HG03460 (cell line): ENCODE measurements at regions not wholly inside any gene's neighbourhood (a gene's known extent, or its start where the extent isn't known, plus 50 kb on each side); places are given as distances from the start of the nearest gene placed in this dataset.
"Not testable (repeated sequence)": the region's sequence is repeated elsewhere in the genome, so short reads cannot be mapped to it uniquely, and the experiment has no call there.

Source experiments
- ATAC-seq: cut with Tn5 transposase; IDR thresholded peaks from one replicate; pipeline ENCODE4 v1.9.1; 2021; ENCODE audit not compliant: unreplicated experiment

DNA sequence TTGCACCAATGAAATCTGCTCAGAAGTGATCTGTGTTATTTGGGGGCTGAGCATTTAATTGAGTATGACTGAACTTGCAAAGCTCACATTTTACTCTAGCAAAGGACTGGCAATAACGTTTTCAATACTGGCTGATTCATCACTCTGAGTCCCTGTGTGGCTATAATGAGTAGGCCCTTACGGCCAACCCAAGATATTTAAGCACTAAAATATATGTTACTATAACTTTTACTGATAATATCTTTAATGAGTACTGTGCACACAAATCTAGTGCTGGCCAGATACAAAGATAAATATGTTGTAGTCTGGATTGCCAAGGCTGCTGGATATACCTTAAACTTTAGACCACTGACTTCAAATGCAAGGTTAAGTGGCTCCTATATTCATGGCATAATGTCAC is 436.4 kb upstream of the KCNMB2 start:
- ATAC-seq, result no peak

DNA sequence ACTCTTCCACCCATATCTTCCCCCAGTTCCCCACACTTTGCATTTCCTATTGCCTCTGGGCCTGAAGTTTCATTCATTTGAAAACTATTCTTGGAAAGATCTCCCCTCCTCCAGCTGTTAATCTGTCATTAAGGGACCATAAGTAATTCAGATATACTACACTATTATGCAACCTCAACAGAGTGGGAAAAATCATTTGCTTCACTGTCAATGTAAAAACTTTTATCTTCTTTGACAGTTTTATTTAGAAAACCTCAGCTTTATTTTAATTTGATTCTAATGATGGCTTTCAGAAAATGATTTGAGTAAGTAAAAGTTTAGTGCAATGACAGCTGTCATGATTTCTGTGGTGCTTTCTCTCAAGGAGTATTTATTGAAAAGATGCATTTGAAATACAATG is 435.3 kb upstream of the KCNMB2 start:
- no peak for ATAC-seq

DNA sequence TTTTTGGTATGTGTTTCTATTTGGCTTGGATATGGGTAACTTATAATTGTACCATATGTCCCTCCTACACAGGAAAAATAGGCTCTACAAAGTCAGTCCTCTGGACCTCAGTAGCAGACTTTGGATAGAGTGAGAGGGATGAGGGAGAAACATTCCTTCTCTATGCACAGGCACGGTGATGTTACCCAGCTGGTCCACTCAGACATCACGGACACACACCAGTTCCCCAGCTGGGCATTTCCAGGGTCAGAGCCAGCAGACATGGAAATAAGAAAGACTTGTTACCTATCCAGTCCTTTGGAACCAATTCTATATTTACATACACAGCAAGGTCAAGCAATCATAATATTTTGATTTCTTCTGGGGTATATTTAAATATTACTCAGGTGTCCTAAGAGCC is 433.1 kb upstream of the KCNMB2 start:
- no peak for ATAC-seq

GRCh38 chr3:178107804-178108203 is 428.4 kb upstream of the KCNMB2 start:
- no peak for ATAC-seq

- ATAC-seq, result no peak
Observed at GRCh38 chr3:178109691-178110090, 426.5 kb upstream of the KCNMB2 start.

GRCh38 chr3:178112134-178112533 is 424.1 kb upstream of the KCNMB2 start:
- ATAC-seq, result no peak

GRCh38 chr3:178112552-178112951 is 423.7 kb upstream of the KCNMB2 start:
- not testable (repeated sequence) for ATAC-seq

DNA sequence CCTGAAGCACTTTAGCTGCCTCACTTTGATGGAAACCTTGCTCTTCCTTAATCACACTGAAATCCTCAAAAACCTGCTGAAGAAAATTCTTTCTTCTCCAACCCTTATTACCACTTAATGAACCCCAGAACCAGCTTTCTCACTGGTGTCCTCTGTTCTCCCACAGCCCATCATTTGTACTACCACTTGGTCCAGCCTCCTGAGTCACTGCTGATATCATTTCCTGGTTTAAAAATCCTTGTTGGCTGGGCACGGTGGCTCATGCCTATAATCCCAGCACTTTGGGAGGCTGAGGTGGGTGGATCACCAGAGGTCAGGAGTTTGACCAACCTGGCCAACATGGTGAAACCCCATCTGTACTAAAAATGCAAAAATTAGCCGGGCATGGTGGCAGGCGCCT is 418.6 kb upstream of the KCNMB2 start:
- ATAC-seq, result no peak

DNA sequence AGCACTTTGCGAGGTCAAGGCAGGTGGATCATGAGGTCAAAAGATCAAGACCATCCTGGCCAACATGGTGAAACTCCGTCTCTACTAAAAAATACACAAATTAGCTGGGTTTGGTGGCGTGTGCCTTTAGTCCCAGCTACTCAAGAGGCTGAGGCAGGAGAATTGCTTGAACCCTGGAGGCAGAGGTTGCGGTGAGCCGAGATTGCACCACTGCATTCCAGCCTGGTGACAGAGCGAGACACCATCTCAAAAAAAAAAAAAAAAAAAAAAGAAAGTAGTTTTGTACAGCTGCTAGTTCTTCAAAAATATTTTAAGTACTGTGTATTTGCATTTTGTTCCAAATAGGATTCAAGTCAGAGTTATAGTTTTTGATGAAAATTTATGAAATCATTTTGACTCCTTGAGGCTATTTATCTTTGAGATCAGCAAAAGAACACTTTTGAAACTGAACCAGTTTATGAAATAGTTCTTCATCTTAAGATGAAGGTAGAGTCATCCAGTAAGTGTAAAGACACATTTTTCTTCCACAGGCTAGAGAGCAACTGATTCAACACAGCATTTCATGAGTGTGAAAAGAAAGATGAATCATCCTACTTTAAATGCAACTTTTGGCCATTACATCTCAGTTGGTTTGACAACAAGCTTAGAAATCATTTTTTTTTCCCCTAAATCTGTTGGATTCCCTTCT is 416.5 kb upstream of the KCNMB2 start:
- ATAC-seq, result not testable (repeated sequence)

GRCh38 chr3:178120367-178120766 is 415.9 kb upstream of the KCNMB2 start:
- no peak for ATAC-seq

DNA sequence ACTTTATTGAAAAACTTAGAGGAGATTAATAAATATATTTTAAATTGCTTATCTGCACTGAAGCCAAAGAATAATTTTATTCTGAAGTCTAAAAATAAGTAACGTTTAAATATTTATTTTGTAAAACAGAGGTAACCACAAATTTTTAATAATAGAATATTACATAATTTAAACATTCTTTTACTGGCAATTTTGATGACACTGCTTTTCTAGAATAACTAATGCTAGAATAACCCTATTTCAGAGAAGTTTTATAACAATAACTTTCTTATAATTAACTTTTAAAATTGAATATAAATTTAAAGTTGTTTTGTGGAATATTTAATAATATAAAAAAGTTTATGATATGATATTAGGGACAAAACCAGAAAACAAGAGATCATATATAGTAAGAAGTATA is 409.6 kb upstream of the KCNMB2 start:
- no peak for ATAC-seq

DNA sequence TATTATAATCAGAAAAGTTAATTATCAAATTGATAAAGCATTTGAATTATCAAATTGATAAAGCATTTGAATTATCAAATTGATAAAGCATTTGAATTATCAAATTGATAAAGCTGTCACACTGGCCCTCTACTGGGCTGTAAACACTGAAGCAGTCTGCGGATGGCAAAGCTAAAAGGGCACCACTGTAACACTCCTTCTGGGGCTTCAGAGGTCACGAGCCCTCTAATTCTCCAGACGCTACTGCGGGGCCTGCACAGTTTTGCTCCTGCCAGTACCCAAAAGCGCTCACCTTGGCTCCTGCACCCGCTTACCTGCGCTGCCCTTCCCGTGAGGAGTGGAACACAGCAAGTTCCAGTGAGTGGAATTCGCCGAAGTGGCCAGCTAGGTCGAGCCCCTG is 409.0 kb upstream of the KCNMB2 start:
- ATAC-seq, result no peak

DNA sequence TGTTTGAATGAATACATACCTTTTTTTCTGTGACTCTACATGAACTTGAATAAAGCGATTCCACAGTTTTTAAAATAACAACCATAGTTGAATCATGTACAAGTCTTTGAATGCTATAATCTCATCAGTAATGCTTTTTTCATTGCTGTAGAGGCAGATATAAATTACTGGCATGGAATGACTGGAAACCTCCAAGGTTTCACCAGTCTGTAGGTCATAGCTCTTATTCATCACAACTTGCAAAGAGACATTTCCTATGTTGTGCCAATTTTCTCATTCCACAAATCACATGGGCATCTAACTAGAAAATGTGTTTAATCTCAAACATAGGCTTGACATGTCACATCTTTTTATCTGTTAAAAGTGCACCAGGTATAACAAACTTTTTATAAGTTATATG is 407.1 kb upstream of the KCNMB2 start:
- ATAC-seq, result no peak

GRCh38 chr3:178131801-178132200 is 404.4 kb upstream of the KCNMB2 start:
- ATAC-seq, result no peak

GRCh38 chr3:178137206-178137605 is 399.0 kb upstream of the KCNMB2 start:
- no peak for ATAC-seq

GRCh38 chr3:178137831-178138230 is 398.4 kb upstream of the KCNMB2 start:
- ATAC-seq, result no peak

DNA sequence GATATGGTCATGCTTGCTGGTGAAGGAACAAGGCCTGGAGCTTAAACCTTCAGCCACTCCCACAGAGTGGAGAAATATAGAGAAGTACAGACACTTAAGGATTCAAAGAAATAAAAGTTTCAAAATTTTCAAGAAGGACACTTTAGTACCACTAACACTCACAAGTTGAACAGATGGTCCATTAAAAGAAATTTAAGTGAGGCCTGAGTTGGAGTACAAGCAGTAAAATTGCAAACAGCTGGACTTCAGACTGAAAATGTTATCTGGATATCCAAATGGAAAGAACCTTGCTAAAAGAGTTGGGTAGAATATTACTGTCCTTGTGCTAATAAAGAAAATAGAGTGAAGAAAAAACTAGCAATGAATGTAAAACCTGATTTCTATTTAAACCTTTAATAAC is 397.1 kb upstream of the KCNMB2 start:
- no peak for ATAC-seq

DNA sequence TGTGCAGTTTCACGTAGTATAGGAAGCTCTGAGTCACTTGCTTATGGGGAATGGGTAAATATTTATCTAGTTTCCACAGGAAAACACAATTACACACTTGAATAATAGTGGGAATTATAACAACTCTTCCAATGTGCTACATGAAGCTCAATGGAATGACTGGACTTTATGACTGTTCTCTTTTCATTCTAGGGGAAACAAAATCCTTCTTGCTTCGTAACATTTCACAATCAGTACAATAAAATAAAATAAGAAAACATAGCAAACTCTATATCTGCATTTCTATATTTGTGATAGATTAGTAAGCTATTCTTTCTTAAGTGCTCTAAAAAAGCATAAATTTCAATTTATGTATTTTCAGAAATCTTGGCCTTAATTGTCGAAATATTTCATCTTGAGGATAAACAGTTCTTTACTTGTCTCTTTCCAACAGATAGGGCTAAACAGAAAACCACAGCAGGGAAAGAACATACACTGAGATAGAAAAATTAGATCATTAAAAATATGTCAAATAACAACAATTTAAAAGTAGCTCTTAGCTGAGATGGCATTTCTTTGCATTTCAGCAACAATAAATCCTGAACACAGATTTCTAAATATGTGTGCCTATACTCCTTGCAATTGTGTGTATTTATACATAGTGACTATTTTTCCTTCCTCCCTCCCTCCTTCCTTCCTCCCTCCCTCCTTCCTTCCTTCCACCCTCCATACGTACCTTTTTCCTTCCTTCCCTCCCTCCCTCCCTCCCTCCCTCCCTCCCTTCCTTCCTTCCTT is 395.5 kb upstream of the KCNMB2 start:
- ATAC-seq, result no peak

GRCh38 chr3:178141305-178141684 is 394.9 kb upstream of the KCNMB2 start:
- ATAC-seq, result not testable (repeated sequence)

DNA sequence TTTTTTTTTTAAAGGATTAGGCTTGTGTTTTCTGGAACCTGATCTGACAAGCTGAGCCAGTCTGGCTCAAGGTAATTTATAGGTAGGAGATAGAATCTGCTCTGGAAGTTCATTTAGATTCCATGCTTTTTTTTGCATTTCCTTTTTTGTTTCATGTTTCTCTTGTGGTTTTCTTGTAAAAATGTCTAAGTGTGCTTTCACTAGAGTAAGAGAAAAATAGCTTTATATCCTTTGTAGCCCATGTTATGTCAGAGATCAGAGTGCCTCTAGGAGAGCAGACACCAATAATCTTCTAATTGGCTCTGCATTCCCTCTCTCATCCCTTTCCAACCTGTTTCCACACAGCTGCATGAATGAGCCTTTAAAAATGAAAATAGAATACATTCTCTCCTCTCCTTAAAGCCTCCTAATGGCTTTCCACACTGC is 389.8 kb upstream of the KCNMB2 start:
- ATAC-seq, result no peak

DNA sequence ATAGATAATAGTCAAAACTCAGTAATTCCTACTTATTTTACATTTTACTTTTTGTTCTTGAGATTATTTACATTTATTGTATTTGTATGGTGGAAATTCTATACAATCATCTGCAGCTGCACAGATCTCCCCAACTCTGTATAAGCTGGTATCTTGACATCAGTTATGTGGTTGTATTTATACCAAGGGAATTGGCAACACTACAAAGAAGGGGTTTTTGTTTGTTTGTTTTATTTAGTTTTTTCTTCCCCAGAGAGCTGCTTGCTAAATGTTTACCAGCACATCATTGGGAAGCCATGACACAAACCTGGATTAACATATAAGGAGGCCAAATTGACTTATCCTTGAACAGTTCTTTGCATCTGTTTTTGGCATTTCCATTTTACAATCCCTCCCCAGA is 389.2 kb upstream of the KCNMB2 start:
- no peak for ATAC-seq

DNA sequence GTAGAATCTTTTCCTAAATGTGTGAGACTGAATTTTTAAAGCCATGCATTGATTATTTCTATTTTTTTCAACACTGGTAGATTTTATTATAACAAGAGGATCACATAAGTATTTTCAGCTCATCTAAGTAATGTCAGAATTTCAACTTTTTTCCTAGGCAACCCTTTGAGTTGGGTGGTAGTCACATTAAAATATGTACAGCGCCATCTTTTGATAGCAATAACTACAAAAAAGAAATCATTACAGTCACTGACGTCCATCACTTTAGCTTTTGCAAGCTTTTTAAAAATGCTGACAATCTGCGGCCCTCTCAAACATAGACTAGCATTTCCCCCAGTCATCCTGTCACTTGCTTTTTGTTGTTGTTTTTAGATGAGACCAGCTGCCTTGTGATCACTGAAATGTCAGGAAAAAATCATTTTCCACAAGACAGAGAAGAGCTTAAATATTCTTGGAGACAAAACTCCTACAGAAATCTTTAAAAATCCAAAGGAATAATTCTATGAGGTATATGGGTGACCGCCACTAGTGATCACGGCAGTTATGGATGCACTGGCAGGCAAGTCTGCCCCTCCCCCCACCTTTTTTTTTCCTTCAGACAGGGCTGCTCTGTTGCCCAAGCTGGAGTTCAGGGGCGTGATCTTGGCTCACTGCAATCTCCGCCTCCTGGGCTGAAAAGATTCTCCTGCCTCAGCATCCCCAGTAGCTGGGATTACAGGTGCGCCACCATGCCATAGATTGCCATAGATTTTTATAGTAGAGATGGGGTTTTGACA is 384.0 kb upstream of the KCNMB2 start:
- no peak for ATAC-seq
